ENCODE measurements at regions not wholly inside any gene's neighbourhood (a gene's known extent, or its start where the extent isn't known, plus 50 kb on each side); places are given as distances from the start of the nearest gene placed in this dataset.

DNA sequence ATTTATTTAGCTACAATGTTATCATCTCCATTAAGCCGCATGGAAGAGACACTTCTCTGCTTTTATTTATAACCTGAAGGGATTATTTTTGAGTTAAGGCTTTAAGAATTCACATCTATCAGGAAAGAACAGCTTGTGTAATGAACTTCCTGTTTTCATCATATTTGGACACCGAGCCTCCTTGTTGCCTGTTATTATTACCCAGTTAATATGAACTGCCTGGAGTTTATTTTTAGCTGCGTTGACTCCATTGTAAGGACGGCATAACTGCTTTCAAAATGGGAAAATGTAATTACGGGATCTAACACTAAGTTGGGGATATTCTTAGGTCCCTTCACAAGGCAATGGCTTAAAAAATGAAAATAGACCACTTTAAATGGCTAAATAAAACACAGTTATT is 89.0 kb upstream of the NR4A3 start:
- TF ChIP-seq EZH2phosphoT487 (IDR thresholded peaks at IDR 0.05; ENCODE audit: insufficient read depth, low read depth) (no peak), EZH2 (IDR thresholded peaks at IDR 0.05; ENCODE audit: insufficient read depth, poor library complexity, severe bottlenecking) (no peak)
